ENCODE measurements at regions not wholly inside any gene's neighbourhood (a gene's known extent, or its start where the extent isn't known, plus 50 kb on each side); places are given as distances from the start of the nearest gene placed in this dataset.

DNA sequence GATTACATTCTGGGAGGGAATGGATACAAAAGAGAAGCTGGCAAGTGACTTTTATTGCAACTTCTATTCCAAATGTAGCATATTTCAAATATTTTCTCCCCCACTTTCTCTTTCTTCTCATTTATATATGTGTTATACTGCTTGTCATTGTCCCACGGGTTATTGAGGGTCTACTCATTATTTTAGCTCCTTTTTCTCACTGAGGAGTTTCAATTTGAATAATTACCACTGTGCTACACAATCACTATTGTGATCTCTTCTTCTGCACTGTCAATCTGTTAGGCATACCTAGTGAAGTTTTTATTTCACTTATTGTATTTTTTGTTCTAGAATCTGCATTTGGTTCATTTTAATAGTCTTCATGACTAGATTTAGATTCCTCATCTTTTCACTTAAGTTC, 339.7 kb downstream of the PTPRC start:
- no peak overlapping the region for H3K4me3 ChIP-seq
- H3K9me3 ChIP-seq: no peaks in the 10 kb centered on the region
- H3K27ac ChIP-seq: no peak overlapping the region
- intact Hi-C loops (cut with DNase I): no loop called here
- no peaks in the 10 kb centered on the region for H3K4me1 ChIP-seq
- no peak for DNase-seq (ENCODE audit: extremely low spot score in 2 of 2)
- TF ChIP-seq, protein P1, sequence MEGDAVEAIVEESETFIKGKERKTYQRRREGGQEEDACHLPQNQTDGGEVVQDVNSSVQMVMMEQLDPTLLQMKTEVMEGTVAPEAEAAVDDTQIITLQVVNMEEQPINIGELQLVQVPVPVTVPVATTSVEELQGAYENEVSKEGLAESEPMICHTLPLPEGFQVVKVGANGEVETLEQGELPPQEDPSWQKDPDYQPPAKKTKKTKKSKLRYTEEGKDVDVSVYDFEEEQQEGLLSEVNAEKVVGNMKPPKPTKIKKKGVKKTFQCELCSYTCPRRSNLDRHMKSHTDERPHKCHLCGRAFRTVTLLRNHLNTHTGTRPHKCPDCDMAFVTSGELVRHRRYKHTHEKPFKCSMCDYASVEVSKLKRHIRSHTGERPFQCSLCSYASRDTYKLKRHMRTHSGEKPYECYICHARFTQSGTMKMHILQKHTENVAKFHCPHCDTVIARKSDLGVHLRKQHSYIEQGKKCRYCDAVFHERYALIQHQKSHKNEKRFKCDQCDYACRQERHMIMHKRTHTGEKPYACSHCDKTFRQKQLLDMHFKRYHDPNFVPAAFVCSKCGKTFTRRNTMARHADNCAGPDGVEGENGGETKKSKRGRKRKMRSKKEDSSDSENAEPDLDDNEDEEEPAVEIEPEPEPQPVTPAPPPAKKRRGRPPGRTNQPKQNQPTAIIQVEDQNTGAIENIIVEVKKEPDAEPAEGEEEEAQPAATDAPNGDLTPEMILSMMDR (IDR thresholded peaks at IDR 0.05): no peak
- TF ChIP-seq POLR2AphosphoS5 (IDR thresholded peaks at IDR 0.05; ENCODE audit: insufficient read depth in 1 of 2, low read depth in 1 of 2): no peak
- no peak for TF ChIP-seq POLR2A (IDR thresholded peaks at IDR 0.05)
- no peaks in the 10 kb centered on the region for H3K27me3 ChIP-seq
- H3K36me3 ChIP-seq: no peaks in the 10 kb centered on the region

DNA sequence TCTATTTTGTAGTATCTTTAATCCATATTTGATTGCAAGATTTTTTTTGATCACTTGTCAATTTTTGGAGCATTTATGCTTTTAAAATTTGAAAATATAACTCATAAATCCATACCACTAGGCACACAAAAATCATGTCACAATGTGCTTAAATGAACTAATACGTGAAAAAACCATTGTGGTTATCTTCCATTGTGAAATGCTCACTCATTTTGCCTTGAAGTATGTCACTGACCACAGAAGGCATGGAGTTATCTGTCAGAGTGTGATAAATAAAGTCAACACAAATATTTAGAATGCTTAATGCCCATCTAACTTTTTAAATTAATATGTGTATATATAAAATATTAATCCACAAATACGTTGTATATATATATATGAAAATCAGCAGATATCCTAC, 347.2 kb downstream of the PTPRC start:
- Histone ChIP-seq H3K9me3 (no peaks in the 10 kb centered on the region), H3K36me3 (no peaks in the 10 kb centered on the region), H3K27me3 (no peaks in the 10 kb centered on the region), H3K27ac (no peak overlapping the region), H3K4me1 (no peaks in the 10 kb centered on the region), H3K4me3 (no peak overlapping the region)
- no peak for DNase-seq (ENCODE audit: extremely low spot score in 2 of 2)
- TF ChIP-seq POLR2AphosphoS5 (IDR thresholded peaks at IDR 0.05; ENCODE audit: insufficient read depth in 1 of 2, low read depth in 1 of 2) (no peak), POLR2A (IDR thresholded peaks at IDR 0.05) (no peak)
- TF ChIP-seq, protein P1 (IDR thresholded peaks at IDR 0.05): no peak
- intact Hi-C loops (cut with DNase I): no loop called here

DNA sequence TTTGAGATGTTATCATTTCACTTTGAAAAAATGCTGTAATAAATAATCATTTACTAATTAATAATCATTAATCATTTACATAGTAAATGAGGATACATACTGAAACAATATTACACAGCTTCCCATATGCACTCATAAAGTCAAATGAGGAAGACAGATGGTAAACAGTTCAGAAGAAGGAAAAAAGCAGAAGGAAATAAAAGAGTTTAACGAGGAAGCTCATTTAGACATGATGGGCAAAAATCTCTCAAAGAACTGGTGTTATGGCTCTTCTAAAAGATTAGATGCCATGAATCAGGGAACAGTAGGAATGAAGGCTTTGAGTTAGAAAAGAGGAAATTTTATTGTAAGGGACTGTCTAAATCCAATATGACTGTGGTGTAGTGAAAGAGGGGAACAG, 347.6 kb downstream of the PTPRC start:
- Histone ChIP-seq H3K27ac (no peak overlapping the region), H3K4me1 (no peaks in the 10 kb centered on the region), H3K9me3 (no peaks in the 10 kb centered on the region), H3K4me3 (no peak overlapping the region), H3K36me3 (no peaks in the 10 kb centered on the region), H3K27me3 (no peaks in the 10 kb centered on the region)
- TF ChIP-seq POLR2AphosphoS5 (IDR thresholded peaks at IDR 0.05; ENCODE audit: insufficient read depth in 1 of 2, low read depth in 1 of 2): no peak
- TF ChIP-seq, protein P1 (IDR thresholded peaks at IDR 0.05): no peak
- TF ChIP-seq POLR2A (IDR thresholded peaks at IDR 0.05): no peak
- no peak for DNase-seq (ENCODE audit: extremely low spot score in 2 of 2)
- intact Hi-C loops (cut with DNase I): no loop called here

DNA sequence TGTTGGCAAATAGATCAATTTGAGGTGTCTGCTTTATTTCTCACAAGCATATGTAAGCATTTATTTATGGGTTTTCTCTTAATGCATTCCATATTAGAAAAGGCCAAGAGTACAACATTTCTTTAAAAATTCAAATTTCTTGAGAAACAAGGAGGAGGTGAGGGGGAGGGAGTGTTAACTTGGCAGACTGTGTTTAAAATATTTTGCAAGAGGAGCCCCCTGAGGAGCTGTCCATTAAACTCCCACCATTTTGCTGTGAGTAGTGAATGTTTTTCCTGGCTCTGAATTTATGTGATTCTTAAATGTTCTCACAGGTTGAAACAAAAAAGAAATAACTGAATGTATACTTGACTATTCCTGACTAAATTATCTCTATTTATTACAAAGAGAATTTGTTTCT, 363.8 kb downstream of the PTPRC start:
- Histone ChIP-seq H3K27me3 (no peaks in the 10 kb centered on the region), H3K27ac (no peak overlapping the region), H3K4me3 (no peak overlapping the region), H3K4me1 (no peaks in the 10 kb centered on the region), H3K9me3 (no peaks in the 10 kb centered on the region), H3K36me3 (no peaks in the 10 kb centered on the region)
- no peak for DNase-seq (ENCODE audit: extremely low spot score in 2 of 2)
- intact Hi-C loops (cut with DNase I): no loop called here
- TF ChIP-seq POLR2AphosphoS5 (IDR thresholded peaks at IDR 0.05; ENCODE audit: insufficient read depth in 1 of 2, low read depth in 1 of 2) (no peak), POLR2A (IDR thresholded peaks at IDR 0.05) (no peak)
- TF ChIP-seq, protein P1 (IDR thresholded peaks at IDR 0.05): no peak

DNA sequence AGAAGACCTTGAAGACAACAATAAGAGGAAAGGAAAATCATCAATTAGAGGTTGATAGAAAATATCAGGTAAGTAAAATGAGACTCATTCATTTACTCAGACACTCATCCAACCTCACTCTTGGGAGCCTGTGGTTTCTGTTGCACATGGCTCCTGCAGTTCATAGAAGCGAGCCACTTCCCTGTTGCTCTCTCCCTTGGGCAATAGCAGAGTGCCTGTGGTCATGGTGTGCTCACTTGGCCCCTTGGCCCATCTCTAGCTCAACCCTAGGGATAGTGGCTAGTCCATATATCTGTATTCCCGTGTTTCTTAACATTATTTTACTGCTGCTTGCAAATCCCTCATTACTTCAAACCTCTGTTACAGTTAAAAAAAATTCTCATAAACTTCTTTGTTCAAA, 368.6 kb downstream of the PTPRC start:
- Histone ChIP-seq H3K27me3 (no peaks in the 10 kb centered on the region), H3K4me1 (no peaks in the 10 kb centered on the region), H3K4me3 (no peak overlapping the region), H3K36me3 (no peaks in the 10 kb centered on the region), H3K27ac (no peak overlapping the region), H3K9me3 (no peaks in the 10 kb centered on the region)
- TF ChIP-seq, protein P1 (IDR thresholded peaks at IDR 0.05): no peak
- TF ChIP-seq POLR2AphosphoS5 (IDR thresholded peaks at IDR 0.05; ENCODE audit: insufficient read depth in 1 of 2, low read depth in 1 of 2) (no peak), POLR2A (IDR thresholded peaks at IDR 0.05) (no peak)
- intact Hi-C loops (cut with DNase I): no loop called here
- no peak for DNase-seq (ENCODE audit: extremely low spot score in 2 of 2)

Measured in vagina (tissue), 2 donors.